IMR-90 (cell line): ENCODE measurements at regions not wholly inside any gene's neighbourhood (a gene's known extent, or its start where the extent isn't known, plus 50 kb on each side); places are given as distances from the start of the nearest gene placed in this dataset.
A peak's percentile ranks its signal among the peaks of the same experiment; 100 is the strongest.

Experiments
- ATAC-seq: fragments of 200-7000 bp; cut with Tn5 transposase; 2 replicates; pipeline ENCODE4 v1.9.1; 2020; ENCODE audit warnings: low read depth, mild to moderate bottlenecking, moderate library complexity
- BruUV-seq: library from RNA; stranded (reverse); fragments of 400-500 nt; replicated peaks from 2 replicates; lab custom pipeline; 2021; lab: Mats Ljungman, UMichigan
- CTCF ChIA-PET: fragments of 300-600 bp; formaldehyde crosslinking; extraction: SDS; loops from one replicate; lab custom pipeline; 2021; ENCODE audit warnings: antibody characterized with exemption; lab: Yijun Ruan, JAX
- POLR2A ChIA-PET: fragments of 300-600 bp; sonication (Branson Sonifier 250); formaldehyde crosslinking; loops from one replicate; lab custom pipeline; 2022; ENCODE audit warnings: antibody characterized with exemption; ENCODE audit not compliant: unreplicated experiment; lab: Charles Lee
- DNase-seq: peaks from one replicate; pipeline ENCODE4 v3.0.0; 2013
- H2AFZ ChIP-seq: replicated peaks from 2 replicates; pipeline ENCODE3; 2013; ENCODE audit warnings: low read length, mild to moderate bottlenecking; ENCODE audit not compliant: poor library complexity
- H2AK5ac ChIP-seq: 2 replicates; pipeline ENCODE4 v1.6.1; 2013; ENCODE audit warnings: low read depth, low read length, inconsistent platforms
- H2AK9ac ChIP-seq: replicated peaks from 2 replicates; pipeline ENCODE3; 2013; ENCODE audit warnings: mild to moderate bottlenecking, low read depth, low read length, moderate library complexity; ENCODE audit not compliant: poor library complexity
- H2BK120ac ChIP-seq: 2 replicates; pipeline ENCODE4 v1.6.1; 2013; ENCODE audit warnings: low read depth, low read length, inconsistent platforms
- H2BK15ac ChIP-seq: 3 replicates; pipeline ENCODE4 v1.6.1; 2013; ENCODE audit warnings: low read depth, low read length, inconsistent platforms
- H2BK20ac ChIP-seq: 2 replicates; pipeline ENCODE4 v1.6.1; 2013; ENCODE audit warnings: low read depth, mild to moderate bottlenecking, inconsistent platforms, low read length, moderate library complexity
- H2BK5ac ChIP-seq: 2 replicates; pipeline ENCODE4 v1.6.1; 2013; ENCODE audit warnings: mild to moderate bottlenecking, low read depth, low read length, inconsistent platforms; ENCODE audit not compliant: poor library complexity, severe bottlenecking
- H3K14ac ChIP-seq: replicated peaks from 2 replicates; pipeline ENCODE4 v1.6.1; 2013; ENCODE audit warnings: low read depth, low read length, inconsistent platforms
- H3K18ac ChIP-seq: 2 replicates; pipeline ENCODE4 v1.6.1; 2013; ENCODE audit warnings: low read depth, low read length, control low read depth
- H3K23ac ChIP-seq: 2 replicates; pipeline ENCODE4 v1.6.1; 2013; ENCODE audit warnings: low read depth, low read length, inconsistent platforms
- H3K27ac ChIP-seq: 2 replicates; pipeline ENCODE4 v1.5.1; 2013; ENCODE audit warnings: mild to moderate bottlenecking, control low read depth, low read length; ENCODE audit not compliant: insufficient read depth
- H3K27me3 ChIP-seq: 2 replicates; pipeline ENCODE4 v1.6.1; 2013; ENCODE audit warnings: low read length; ENCODE audit not compliant: control insufficient read depth, insufficient read depth
- H3K36me3 ChIP-seq: 2 replicates; pipeline ENCODE4 v1.6.1; 2013; ENCODE audit warnings: low read length, mixed read lengths; ENCODE audit not compliant: control insufficient read depth, insufficient read depth
- H3K4ac ChIP-seq: 2 replicates; pipeline ENCODE4 v1.6.1; 2013; ENCODE audit warnings: low read depth, low read length, inconsistent platforms
- H3K4me1 ChIP-seq: 2 replicates; pipeline ENCODE4 v1.6.1; 2013; ENCODE audit warnings: low read length, mixed read lengths; ENCODE audit not compliant: control insufficient read depth, insufficient read depth
- H3K4me2 ChIP-seq: 2 replicates; pipeline ENCODE4 v1.6.1; 2013; ENCODE audit warnings: low read depth, mild to moderate bottlenecking, control low read depth, low read length, moderate library complexity
- H3K4me3 ChIP-seq: 2 replicates; pipeline ENCODE4 v1.5.1; 2013; ENCODE audit warnings: low read depth, mild to moderate bottlenecking, control low read depth, low read length, moderate library complexity; ENCODE audit not compliant: insufficient read depth
- H3K56ac ChIP-seq: 2 replicates; pipeline ENCODE4 v1.6.1; 2013; ENCODE audit warnings: low read length, inconsistent platforms; ENCODE audit not compliant: insufficient read depth; ENCODE audit errors: extremely low read depth
- H3K79me1 ChIP-seq, 2 experiments: 2 replicates each; pipeline ENCODE4 v1.6.1; 2013; ENCODE audit warnings: low read length in 2 of 2, inconsistent platforms in 1 of 2, low read depth in 1 of 2
- H3K9ac ChIP-seq: 2 replicates; pipeline ENCODE4 v1.6.1; 2013; ENCODE audit warnings: low read depth, low read length, control low read depth
- H3K9me1 ChIP-seq: 2 replicates; pipeline ENCODE4 v1.6.1; 2013; ENCODE audit warnings: low read length, inconsistent platforms; ENCODE audit not compliant: insufficient read depth
- H3K9me3 ChIP-seq: 2 replicates; pipeline ENCODE4 v1.6.1; 2013; ENCODE audit warnings: low read length; ENCODE audit not compliant: control insufficient read depth, insufficient read depth
- H4K20me1 ChIP-seq: 2 replicates; pipeline ENCODE4 v1.6.1; 2013; ENCODE audit warnings: low read length, inconsistent platforms; ENCODE audit not compliant: insufficient read depth
- H4K5ac ChIP-seq: 2 replicates; pipeline ENCODE4 v1.6.1; 2013; ENCODE audit warnings: mild to moderate bottlenecking, low read depth, low read length, control low read depth
- H4K8ac ChIP-seq, 2 experiments: 2 replicates each; pipeline ENCODE4 v1.6.1; 2013; ENCODE audit warnings: low read depth in 2 of 2, low read length in 2 of 2, control low read depth in 1 of 2, inconsistent platforms in 1 of 2
- H4K91ac ChIP-seq: 2 replicates; pipeline ENCODE4 v1.6.1; 2013; ENCODE audit warnings: low read depth, low read length, inconsistent platforms; ENCODE audit not compliant: insufficient read depth
- BHLHE40 ChIP-seq: fragments of 150-350 bp; IDR thresholded peaks from 2 replicates; pipeline ENCODE4 v1.6.1; 2016; ENCODE audit warnings: mild to moderate bottlenecking, low read depth, low read length
- CEBPB ChIP-seq: IDR thresholded peaks from 2 replicates; pipeline ENCODE4 v1.6.1; 2012; ENCODE audit warnings: low read depth, low read length, improper control_type of control experiment
- CHD1 ChIP-seq: IDR thresholded peaks from 2 replicates; pipeline ENCODE4 v1.6.1; 2012; ENCODE audit warnings: low read depth, low read length, improper control_type of control experiment
- CTCF ChIP-seq: conservative IDR thresholded peaks from 2 replicates; pipeline ENCODE4 v1.5.1; 2012; ENCODE audit warnings: mild to moderate bottlenecking, low read depth, low read length, improper control_type of control experiment
- ELK1 ChIP-seq: fragments of 150-350 bp; IDR thresholded peaks from 2 replicates; pipeline ENCODE4 v1.6.1; 2016; ENCODE audit warnings: low read depth, mild to moderate bottlenecking, low read length, moderate library complexity, borderline replicate concordance
- FOS ChIP-seq: fragments of 150-350 bp; IDR thresholded peaks from 2 replicates; pipeline ENCODE4 v1.6.1; 2016; ENCODE audit warnings: low read depth, low read length
- MAFK ChIP-seq: IDR thresholded peaks from 2 replicates; pipeline ENCODE4 v1.6.1; 2012; ENCODE audit warnings: low read depth, low read length, improper control_type of control experiment
- MXI1 ChIP-seq: IDR thresholded peaks from 2 replicates; pipeline ENCODE4 v1.6.1; 2012; ENCODE audit warnings: low read depth, mild to moderate bottlenecking, low read length, moderate library complexity, borderline replicate concordance
- NFE2L2 ChIP-seq: fragments of 150-350 bp; IDR thresholded peaks from 2 replicates; pipeline ENCODE4 v1.6.1; 2016; ENCODE audit warnings: low read depth, mild to moderate bottlenecking, low read length
- POLR2A ChIP-seq: IDR thresholded peaks from 2 replicates; pipeline ENCODE4 v1.6.1; 2012; ENCODE audit warnings: mild to moderate bottlenecking, low read depth, low read length
- RAD21 ChIP-seq: IDR thresholded peaks from 2 replicates; pipeline ENCODE4 v1.6.1; 2012; ENCODE audit warnings: low read length, improper control_type of control experiment
- RCOR1 ChIP-seq: IDR thresholded peaks from 2 replicates; pipeline ENCODE4 v1.6.1; 2012; ENCODE audit warnings: mild to moderate bottlenecking, low read length, improper control_type of control experiment; ENCODE audit not compliant: insufficient replicate concordance
- SMC3 ChIP-seq: fragments of 150-350 bp; IDR thresholded peaks from 2 replicates; pipeline ENCODE4 v1.6.1; 2016; ENCODE audit warnings: low read depth, mild to moderate bottlenecking, antibody characterized with exemption, low read length, moderate library complexity
- USF2 ChIP-seq: fragments of 150-350 bp; IDR thresholded peaks from 2 replicates; pipeline ENCODE4 v1.6.1; 2017; ENCODE audit warnings: mild to moderate bottlenecking, antibody characterized with exemption, low read length, low read depth
- WGBS, 2 experiments: methylation state at CpG; one replicate each; pipeline versions ENCODE4 v1.1.5 to v1.1.7; 2013; ENCODE audit warnings: missing lambda C conversion rate in 2 of 2; ENCODE audit not compliant: insufficient read length in 1 of 2; ENCODE audit errors: extremely low coverage in 2 of 2; 5-methylcytosine and 5-hydroxymethylcytosine counted together
- dilution Hi-C: fragments of 300-500 bp; cut with HindIII; formaldehyde crosslinking; loops from one replicate; pipeline ENCODE4 v1.14.3; 2018; ENCODE audit warnings: low sequenced_read_pairs; ENCODE audit not compliant: unreplicated experiment
- in situ Hi-C: fragments of 300-500 bp; cut with MboI; formaldehyde crosslinking; loops from 3 replicates; pipeline ENCODE4 v1.14.3; 2019; ENCODE audit warnings: low sequenced_read_pairs, inconsistent platforms, mixed read lengths
- intact Hi-C: fragments of 100-400 bp; cut with micrococcal nuclease; formaldehyde crosslinking; loops from 2 replicates; pipeline ENCODE4 v1.10.0; 2022

- peak overlapping the region; percentile 79 for H2BK120ac ChIP-seq
- H4K20me1 ChIP-seq = no peaks in the 10 kb centered on the region
- ATAC-seq = peak; percentile 72
- WGBS, 2 experiments = no CpG with 5 or more reads among the region's 6 CpGs
- peak overlapping the region; percentile 62; the same call in 1 of the 2 replicates for H3K27ac ChIP-seq
- peaks cover 10% of the 10 kb centered on the region for H3K4me1 ChIP-seq
- H3K79me1 ChIP-seq = no peaks in the 10 kb centered on the region
- peak overlapping the region; percentile 37 for H3K18ac ChIP-seq
- no peak overlapping the region for H3K4me3 ChIP-seq
- peak overlapping the region in 1 of 2 experiments; percentile 23; a peak in 2 of 4 replicates for H4K8ac ChIP-seq
- peak overlapping the region; percentile 15; the same call in 1 of the 2 replicates for H2AK5ac ChIP-seq
- H3K9me1 ChIP-seq = peaks cover 6% of the 10 kb centered on the region
- no peaks in the 10 kb centered on the region for H3K9me3 ChIP-seq
- H4K91ac ChIP-seq = peak overlapping the region; percentile 61; the same call in 1 of the 2 replicates
- peak overlapping the region; percentile 35; the same call in 1 of the 2 replicates for H3K56ac ChIP-seq
- peak overlapping the region; percentile 49; the same call in 1 of the 2 replicates for H3K14ac ChIP-seq
- peak; percentile 75 for DNase-seq
- H4K5ac ChIP-seq = no peak overlapping the region
- peak overlapping the region; percentile 48; the same call in 1 of the 2 replicates for H3K23ac ChIP-seq
- H3K9ac ChIP-seq = no peak overlapping the region
- peak overlapping the region; percentile 71; the same call in 1 of the 3 replicates for H2BK15ac ChIP-seq
- peak overlapping the region; percentile 81 for H2BK20ac ChIP-seq
- H3K4ac ChIP-seq = peak overlapping the region; percentile 78
- intact Hi-C loops = loop anchor here (2.0 kb wide), 1 partner anchor 114 kb away; no protein-coding TSS in a partner anchor
- peak overlapping the region; percentile 44 for H2BK5ac ChIP-seq
- no peaks in the 10 kb centered on the region for H3K27me3 ChIP-seq
- peak overlapping the region; percentile 14 for H2AFZ ChIP-seq
- in situ Hi-C loops = no loop called here
- no peak overlapping the region for H2AK9ac ChIP-seq
- H3K36me3 ChIP-seq = no peaks in the 10 kb centered on the region
- BruUV-seq = no TSS peak
- CTCF ChIA-PET = interaction anchor here (0.6 kb wide), 1 partner anchor 547 kb away, joined by 4 read pairs; no protein-coding TSS in a partner anchor
- dilution Hi-C loops = no loop called here
- peak overlapping the region; percentile 32 for H3K4me2 ChIP-seq
- POLR2A ChIA-PET = no interaction called here
- TF ChIP-seq USF2 (no peak), CTCF (no peak), NFE2L2 (no peak), RCOR1 (no peak), SMC3 (no peak), MAFK (no peak), MXI1 (no peak), FOS (no peak), POLR2A (no peak), CHD1 (no peak), ELK1 (no peak), CEBPB (no peak), BHLHE40 (no peak), RAD21 (no peak)
Measured at GRCh38 chr2:149858901-149859634, 271.5 kb upstream of the MMADHC start.
